ENCODE measurements at regions not wholly inside any gene's neighbourhood (a gene's known extent, or its start where the extent isn't known, plus 50 kb on each side); places are given as distances from the start of the nearest gene placed in this dataset.
"Not testable (repeated sequence)": the region's sequence is repeated elsewhere in the genome, so short reads cannot be mapped to it uniquely, and the experiment has no call there.

GRCh38 chr7:76937330-76937729 lies 94.8 kb downstream of the SPDYE17 start:
- H3K23ac ChIP-seq (ENCODE audit: low read depth, low read length); H3K36me3 ChIP-seq (ENCODE audit: control insufficient read depth, insufficient read depth, low read length); CTCF ChIA-PET; H2BK5ac ChIP-seq (ENCODE audit: low read depth, low read length, poor library complexity, severe bottlenecking); H3K14ac ChIP-seq (replicated peaks; ENCODE audit: low read depth, low read length); H3K4me3 ChIP-seq (ENCODE audit: insufficient read depth, low read depth, low read length); H2BK15ac ChIP-seq (ENCODE audit: low read depth, low read length); H2BK20ac ChIP-seq (ENCODE audit: low read depth, low read length); H3K4me1 ChIP-seq (ENCODE audit: control insufficient read depth, insufficient read depth, low read length); H3K79me1 ChIP-seq (ENCODE audit: low read depth in 1 of 2, low read length in 2 of 2); H4K91ac ChIP-seq (ENCODE audit: insufficient read depth, low read depth, low read length); H3K56ac ChIP-seq (ENCODE audit: extremely low read depth, insufficient read depth, low read length); H2AFZ ChIP-seq (replicated peaks; ENCODE audit: low read length, poor library complexity); H3K9me3 ChIP-seq (ENCODE audit: control insufficient read depth, insufficient read depth, low read length); dilution Hi-C loops (cut with HindIII; ENCODE audit: low sequenced_read_pairs, unreplicated experiment); H2AK9ac ChIP-seq (replicated peaks; ENCODE audit: low read depth, low read length, poor library complexity); H4K5ac ChIP-seq (ENCODE audit: low read depth, low read length); H3K4ac ChIP-seq (ENCODE audit: low read depth, low read length); in situ Hi-C loops (cut with MboI; ENCODE audit: low sequenced_read_pairs); H3K18ac ChIP-seq (ENCODE audit: low read depth, low read length); H2AK5ac ChIP-seq (ENCODE audit: low read depth, low read length); H4K8ac ChIP-seq (ENCODE audit: low read depth in 2 of 2, low read length in 2 of 2); H3K27me3 ChIP-seq (ENCODE audit: control insufficient read depth, insufficient read depth, low read length); POLR2A ChIA-PET (ENCODE audit: unreplicated experiment); H3K9me1 ChIP-seq (ENCODE audit: insufficient read depth, low read length); H3K4me2 ChIP-seq (ENCODE audit: low read depth, low read length); DNase-seq; intact Hi-C loops (cut with micrococcal nuclease); H3K9ac ChIP-seq (ENCODE audit: low read depth, low read length); H4K20me1 ChIP-seq (ENCODE audit: insufficient read depth, low read length); BruUV-seq (replicated peaks); H3K27ac ChIP-seq (ENCODE audit: insufficient read depth, low read length): not testable (repeated sequence)
- peak overlapping the region; percentile 5; the same call in 1 of the 2 replicates for H2BK120ac ChIP-seq (ENCODE audit: low read depth, low read length)
- peak; percentile 24; the same call in 1 of the 2 replicates for ATAC-seq (ENCODE audit: low read depth)
- 63% methylated on average over 4 of the region's 5 CpGs; no CpG with 5 or more reads in 1 of the 2 experiments for WGBS, 2 experiments (ENCODE audit: extremely low coverage in 2 of 2, insufficient read length in 1 of 2)

DNA sequence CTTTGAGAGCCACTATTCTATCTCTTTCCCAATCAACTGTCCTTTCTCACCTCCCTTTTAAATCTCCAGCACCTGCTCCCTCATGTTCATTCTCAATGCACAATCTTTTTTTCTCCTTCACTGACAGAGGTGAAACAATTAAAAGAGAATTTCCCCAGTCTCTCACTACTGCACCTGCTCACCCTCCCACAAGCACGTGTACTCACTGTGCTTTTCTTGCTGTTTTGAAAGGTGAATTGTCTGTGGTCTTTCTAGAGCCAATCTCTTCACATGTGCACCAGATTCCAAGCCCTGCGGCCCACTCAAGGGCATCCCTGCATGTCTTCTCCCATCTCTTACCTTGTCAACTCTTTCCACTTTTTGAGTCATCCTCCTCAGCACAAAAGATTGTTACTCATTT lies 95.8 kb downstream of the SPDYE17 start:
- H2BK15ac ChIP-seq (ENCODE audit: low read depth, low read length); BruUV-seq (replicated peaks); H3K56ac ChIP-seq (ENCODE audit: extremely low read depth, insufficient read depth, low read length); in situ Hi-C loops (cut with MboI; ENCODE audit: low sequenced_read_pairs); H3K4me3 ChIP-seq (ENCODE audit: insufficient read depth, low read depth, low read length); H2BK20ac ChIP-seq (ENCODE audit: low read depth, low read length); H4K5ac ChIP-seq (ENCODE audit: low read depth, low read length); H2BK120ac ChIP-seq (ENCODE audit: low read depth, low read length); CTCF ChIA-PET; H3K9me1 ChIP-seq (ENCODE audit: insufficient read depth, low read length); H2AK9ac ChIP-seq (replicated peaks; ENCODE audit: low read depth, low read length, poor library complexity); POLR2A ChIA-PET (ENCODE audit: unreplicated experiment); intact Hi-C loops (cut with micrococcal nuclease); H2BK5ac ChIP-seq (ENCODE audit: low read depth, low read length, poor library complexity, severe bottlenecking); H3K27ac ChIP-seq (ENCODE audit: insufficient read depth, low read length); H3K79me1 ChIP-seq (ENCODE audit: low read depth in 1 of 2, low read length in 2 of 2); H3K9ac ChIP-seq (ENCODE audit: low read depth, low read length); H3K4me1 ChIP-seq (ENCODE audit: control insufficient read depth, insufficient read depth, low read length); H3K23ac ChIP-seq (ENCODE audit: low read depth, low read length); ATAC-seq (ENCODE audit: low read depth); H3K36me3 ChIP-seq (ENCODE audit: control insufficient read depth, insufficient read depth, low read length); dilution Hi-C loops (cut with HindIII; ENCODE audit: low sequenced_read_pairs, unreplicated experiment); H3K4ac ChIP-seq (ENCODE audit: low read depth, low read length); DNase-seq; H3K18ac ChIP-seq (ENCODE audit: low read depth, low read length); H3K14ac ChIP-seq (replicated peaks; ENCODE audit: low read depth, low read length); H3K4me2 ChIP-seq (ENCODE audit: low read depth, low read length); H4K91ac ChIP-seq (ENCODE audit: insufficient read depth, low read depth, low read length); H4K20me1 ChIP-seq (ENCODE audit: insufficient read depth, low read length); H3K9me3 ChIP-seq (ENCODE audit: control insufficient read depth, insufficient read depth, low read length); H4K8ac ChIP-seq (ENCODE audit: low read depth in 2 of 2, low read length in 2 of 2); H3K27me3 ChIP-seq (ENCODE audit: control insufficient read depth, insufficient read depth, low read length); H2AFZ ChIP-seq (replicated peaks; ENCODE audit: low read length, poor library complexity); H2AK5ac ChIP-seq (ENCODE audit: low read depth, low read length): not testable (repeated sequence)
- no CpG with 5 or more reads among the region's 2 CpGs for WGBS, 2 experiments (ENCODE audit: extremely low coverage in 2 of 2, insufficient read length in 1 of 2)

All from IMR-90 (cell line).